IPS-18c (cell line): ENCODE measurements at regions not wholly inside any gene's neighbourhood (a gene's known extent, or its start where the extent isn't known, plus 50 kb on each side); places are given as distances from the start of the nearest gene placed in this dataset.

Experiments
- H3K4me3 ChIP-seq: 2 replicates; pipeline ENCODE4 v1.7.0; 2013; ENCODE audit warnings: low read depth, mild to moderate bottlenecking, low read length, moderate library complexity; ENCODE audit not compliant: insufficient read depth
- H3K9me3 ChIP-seq: one replicate; pipeline ENCODE4 v1.6.1; 2013; ENCODE audit warnings: mild to moderate bottlenecking, low read length, moderate library complexity; ENCODE audit not compliant: control insufficient read depth, insufficient read depth

DNA sequence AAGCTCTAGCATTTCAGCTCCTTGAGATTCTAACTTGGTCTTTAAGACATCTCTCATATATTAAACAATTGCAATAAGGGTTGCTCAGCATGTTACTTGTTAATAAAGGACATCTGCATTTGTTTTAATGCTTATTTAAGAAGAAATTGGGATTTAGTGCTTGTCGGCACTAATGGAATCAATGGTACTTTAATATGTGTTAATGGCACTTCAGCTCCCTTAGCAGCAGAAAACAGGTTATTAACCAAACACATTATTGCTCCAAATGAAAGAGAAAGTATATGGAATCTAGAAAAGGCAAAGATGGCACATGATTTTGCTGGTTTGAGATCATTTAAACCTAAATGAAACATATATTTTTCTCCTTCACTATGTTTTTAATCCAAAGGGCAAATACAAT, 137.3 kb upstream of the GOLIM4 start:
- H3K4me3 ChIP-seq, result no peak overlapping the region

DNA sequence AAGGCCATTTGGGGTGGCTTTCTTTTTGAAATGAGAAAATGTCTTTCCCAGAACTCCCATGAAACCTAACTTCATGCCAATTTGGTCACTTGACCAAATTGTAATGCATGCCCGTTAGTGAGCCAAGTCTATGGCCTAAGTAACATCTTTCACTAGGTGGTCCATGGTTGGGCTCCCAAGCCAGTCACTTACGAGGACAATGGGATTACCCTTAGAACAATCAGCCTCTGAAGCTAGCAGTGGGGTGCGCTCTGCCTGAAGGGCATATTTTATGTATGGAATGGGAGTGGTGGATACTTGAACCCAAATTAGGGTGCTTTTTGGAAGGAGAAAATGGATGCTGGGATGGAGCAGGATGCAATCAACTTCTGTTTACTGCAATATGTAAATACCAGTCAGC, 127.4 kb upstream of the GOLIM4 start:
- Histone ChIP-seq H3K4me3 (no peak overlapping the region), H3K9me3 (no peaks in the 10 kb centered on the region)

More for the DNA sequence above, 137.3 kb upstream of the GOLIM4 start:
- H3K9me3 ChIP-seq, result no peaks in the 10 kb centered on the region

DNA sequence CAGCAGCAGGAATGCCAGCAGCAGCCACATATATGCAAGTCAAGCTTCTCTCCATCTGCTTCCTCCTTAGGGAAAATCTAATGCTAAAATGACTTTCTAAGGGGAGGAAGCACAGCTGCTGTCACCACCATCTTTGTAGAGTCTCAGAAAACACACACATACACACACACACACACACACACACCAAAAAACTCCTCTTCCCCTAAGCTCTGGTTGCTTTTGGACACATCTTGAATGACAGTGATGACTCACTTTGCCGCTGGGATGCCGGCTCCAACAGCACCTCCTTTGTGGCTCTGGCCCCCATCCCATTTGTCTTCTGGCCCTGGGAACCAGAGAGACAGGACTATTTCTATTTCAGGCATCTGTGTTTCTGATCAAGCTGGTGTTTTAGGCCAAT, 124.8 kb upstream of the GOLIM4 start:
- no peak overlapping the region for H3K4me3 ChIP-seq

DNA sequence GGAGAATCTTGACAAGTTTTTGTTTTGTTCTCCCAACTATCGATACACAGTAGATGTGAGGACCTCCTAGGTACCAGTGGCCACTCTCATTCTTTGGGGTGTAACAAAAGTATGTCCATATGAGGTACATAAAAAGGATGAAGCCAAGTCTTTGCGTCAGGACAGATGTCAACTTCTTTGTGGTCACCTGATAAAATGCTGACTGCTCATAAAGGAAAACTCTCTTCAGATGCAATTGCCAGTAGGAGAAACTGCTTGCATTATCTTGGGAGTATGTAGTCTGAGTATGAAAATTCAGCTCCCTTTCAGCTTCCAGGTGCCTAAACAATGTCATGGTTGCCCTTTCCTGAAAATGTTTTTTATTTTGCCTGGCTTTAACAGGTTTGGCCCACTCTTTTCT, 123.8 kb upstream of the GOLIM4 start:
- no peak overlapping the region for H3K4me3 ChIP-seq
- no peaks in the 10 kb centered on the region for H3K9me3 ChIP-seq

More for the DNA sequence above, 124.8 kb upstream of the GOLIM4 start:
- no peaks in the 10 kb centered on the region for H3K9me3 ChIP-seq

DNA sequence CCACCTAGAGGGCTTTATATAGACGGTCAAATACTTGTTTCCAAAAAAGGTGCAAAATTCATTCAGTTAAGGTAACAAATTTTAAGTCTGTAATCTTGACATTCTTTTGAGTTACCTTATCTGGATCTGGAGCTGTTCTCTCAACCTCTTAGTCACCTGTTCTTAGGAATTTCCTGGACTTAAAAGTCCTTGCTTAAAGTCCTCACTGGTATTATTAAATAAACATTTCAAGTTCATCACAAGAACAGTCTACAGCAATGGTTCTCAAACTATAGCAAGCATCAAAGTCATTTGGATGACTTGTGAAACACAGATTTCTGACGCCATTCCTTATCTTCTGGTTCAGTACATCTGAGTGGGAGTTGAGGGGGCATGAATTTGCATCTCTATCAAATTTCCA, 122.9 kb upstream of the GOLIM4 start:
- H3K4me3 ChIP-seq, result no peak overlapping the region
- H3K9me3 ChIP-seq, result no peaks in the 10 kb centered on the region

DNA sequence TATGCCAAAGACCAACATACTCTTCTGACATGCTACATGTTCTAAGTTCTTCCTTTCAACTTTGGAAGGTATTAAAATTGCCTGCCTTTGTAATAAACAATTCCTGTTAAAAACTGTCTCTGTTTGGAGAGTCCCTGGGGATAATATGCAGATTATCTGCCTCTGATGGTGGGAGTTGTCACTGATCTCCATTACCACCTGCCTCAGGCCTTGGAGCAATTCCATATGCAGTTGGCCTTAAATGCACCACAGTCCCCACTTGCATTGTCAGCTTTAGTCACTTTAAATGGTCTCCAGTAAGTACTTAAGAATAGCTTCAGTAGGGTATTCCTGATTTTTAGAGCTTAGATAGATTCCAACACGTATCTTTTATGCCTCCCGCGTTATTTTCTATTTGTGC, 121.1 kb upstream of the GOLIM4 start:
- H3K4me3 ChIP-seq, result no peak overlapping the region

DNA sequence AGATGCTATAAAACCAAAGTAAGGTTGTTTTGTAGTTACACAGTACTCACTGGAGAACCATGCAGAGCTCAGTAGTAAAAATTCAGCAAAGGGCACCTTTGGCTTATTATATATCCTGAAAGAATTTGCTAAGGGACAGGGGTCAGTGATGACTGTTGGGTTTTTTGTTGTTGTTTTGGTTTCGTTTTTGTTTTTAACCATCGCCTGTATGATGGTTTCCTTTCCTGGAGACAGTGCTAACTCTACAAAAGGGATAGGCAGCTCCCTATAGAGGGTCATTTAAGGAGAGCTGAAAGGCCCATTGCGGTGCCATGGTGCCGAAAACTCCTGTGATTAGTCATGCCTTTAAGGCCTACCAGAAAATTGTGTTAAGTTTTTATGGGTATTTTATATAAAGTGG, 118.2 kb upstream of the GOLIM4 start:
- H3K4me3 ChIP-seq, result no peak overlapping the region

More for the DNA sequence above, 121.1 kb upstream of the GOLIM4 start:
- H3K9me3 ChIP-seq, result no peaks in the 10 kb centered on the region

DNA sequence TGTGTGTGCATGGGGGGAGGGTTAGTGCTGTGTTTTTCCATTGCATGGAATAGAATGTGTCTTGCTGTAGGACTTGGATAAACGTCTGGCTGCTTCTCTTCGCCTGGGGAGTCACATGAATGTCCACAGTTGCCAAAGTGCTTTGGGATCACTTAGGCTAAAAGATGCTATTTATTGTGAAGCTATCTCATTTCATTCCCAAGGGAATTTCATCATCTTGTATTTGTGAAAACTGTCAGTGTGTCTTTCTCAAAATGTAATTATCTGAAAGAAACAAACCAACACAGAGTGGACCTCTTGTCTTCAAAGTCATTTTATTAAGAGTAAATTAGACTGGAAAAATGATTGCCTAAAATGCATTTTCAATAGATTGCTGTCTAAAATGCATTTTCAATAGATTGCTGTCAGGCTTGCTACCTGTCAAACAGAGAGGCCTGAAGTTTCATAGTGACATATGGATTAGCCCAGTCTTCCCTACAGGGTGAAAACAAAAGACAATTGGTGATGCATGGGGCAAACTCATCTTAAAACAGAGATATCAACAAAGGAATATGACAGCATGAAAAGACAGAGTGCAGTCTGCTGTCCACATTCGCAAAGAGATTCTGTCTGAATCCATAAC, 117.1 kb upstream of the GOLIM4 start:
- no peaks in the 10 kb centered on the region for H3K9me3 ChIP-seq
- no peak overlapping the region for H3K4me3 ChIP-seq

More for the DNA sequence above, 118.2 kb upstream of the GOLIM4 start:
- no peaks in the 10 kb centered on the region for H3K9me3 ChIP-seq

DNA sequence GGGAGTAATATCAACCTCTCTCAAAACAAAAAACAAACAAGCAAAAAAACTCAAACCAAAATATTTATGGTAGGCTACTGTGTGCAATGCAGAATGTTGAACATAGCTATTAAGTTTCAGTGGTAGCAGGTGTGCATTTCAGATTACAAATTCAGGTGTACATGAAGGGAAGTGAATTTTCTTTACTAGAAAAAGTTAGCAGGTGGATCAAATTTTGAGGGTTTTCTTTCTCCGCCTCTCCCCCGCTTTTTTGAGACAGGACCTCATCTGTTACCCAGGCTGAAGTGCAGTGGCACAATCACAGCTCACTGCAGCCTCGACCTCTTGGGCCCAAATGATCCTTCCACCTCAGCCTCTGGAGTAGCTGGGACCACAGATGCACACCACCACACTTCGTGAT, 109.7 kb upstream of the GOLIM4 start:
- Histone ChIP-seq H3K9me3 (no peaks in the 10 kb centered on the region), H3K4me3 (no peak overlapping the region)

DNA sequence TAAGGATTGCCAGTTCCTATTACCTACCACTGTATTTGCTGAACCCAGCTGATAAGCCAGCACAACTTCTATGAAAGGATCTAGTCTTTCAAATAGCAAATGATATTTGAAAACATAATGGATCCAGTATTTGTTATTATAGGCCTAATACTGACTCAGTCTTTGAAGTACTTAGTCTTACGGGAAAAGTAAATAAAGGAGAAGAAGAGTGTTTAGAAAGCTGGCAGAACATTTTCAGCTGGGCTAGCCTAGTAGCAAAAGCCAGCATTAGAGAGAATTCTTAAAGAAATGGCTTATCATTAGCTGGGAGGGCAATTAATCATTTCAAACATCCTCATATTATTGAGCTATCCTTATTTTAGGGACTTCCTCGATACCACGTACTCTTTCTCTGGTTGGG, 101.4 kb upstream of the GOLIM4 start:
- Histone ChIP-seq H3K9me3 (no peaks in the 10 kb centered on the region), H3K4me3 (no peak overlapping the region)

DNA sequence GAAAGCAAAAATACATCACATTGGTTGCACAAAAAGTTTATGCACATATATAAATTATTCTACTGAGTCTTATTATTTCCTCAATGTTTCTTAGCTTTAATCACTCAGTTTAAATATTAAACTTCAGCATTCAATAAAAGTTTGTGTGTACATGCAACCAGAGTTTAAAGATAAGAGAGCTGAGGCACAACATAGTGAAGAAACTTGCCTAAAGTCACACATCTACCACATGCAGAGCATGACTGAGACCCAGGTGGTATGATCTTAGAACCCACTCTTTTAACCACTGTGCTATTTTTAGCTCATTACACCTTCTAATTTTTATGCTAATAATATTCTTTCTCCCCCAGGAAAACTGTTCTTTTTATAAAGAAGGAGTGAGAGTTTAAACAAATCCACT, 96.1 kb upstream of the GOLIM4 start:
- no peaks in the 10 kb centered on the region for H3K9me3 ChIP-seq

DNA sequence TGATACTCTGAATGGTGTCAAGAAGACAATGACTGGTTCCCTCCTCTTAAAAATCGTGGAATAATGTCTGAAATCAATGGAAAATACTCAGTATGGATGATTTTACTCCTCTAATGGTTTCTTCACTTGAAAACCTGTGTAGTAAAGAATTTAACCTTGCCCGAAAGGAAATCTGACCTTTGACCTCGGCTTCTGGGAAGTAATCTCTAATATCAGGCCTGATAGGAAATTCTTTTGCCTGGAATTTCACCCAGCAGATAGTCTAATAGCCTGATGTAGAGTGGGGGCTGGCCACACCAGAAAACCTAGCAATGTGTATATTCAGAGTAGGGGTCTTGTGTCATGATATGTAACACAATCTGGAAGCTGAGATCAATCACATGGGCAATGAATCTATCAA, 91.5 kb upstream of the GOLIM4 start:
- no peaks in the 10 kb centered on the region for H3K9me3 ChIP-seq
- H3K4me3 ChIP-seq, result no peak overlapping the region

More for the DNA sequence above, 96.1 kb upstream of the GOLIM4 start:
- no peak overlapping the region for H3K4me3 ChIP-seq

DNA sequence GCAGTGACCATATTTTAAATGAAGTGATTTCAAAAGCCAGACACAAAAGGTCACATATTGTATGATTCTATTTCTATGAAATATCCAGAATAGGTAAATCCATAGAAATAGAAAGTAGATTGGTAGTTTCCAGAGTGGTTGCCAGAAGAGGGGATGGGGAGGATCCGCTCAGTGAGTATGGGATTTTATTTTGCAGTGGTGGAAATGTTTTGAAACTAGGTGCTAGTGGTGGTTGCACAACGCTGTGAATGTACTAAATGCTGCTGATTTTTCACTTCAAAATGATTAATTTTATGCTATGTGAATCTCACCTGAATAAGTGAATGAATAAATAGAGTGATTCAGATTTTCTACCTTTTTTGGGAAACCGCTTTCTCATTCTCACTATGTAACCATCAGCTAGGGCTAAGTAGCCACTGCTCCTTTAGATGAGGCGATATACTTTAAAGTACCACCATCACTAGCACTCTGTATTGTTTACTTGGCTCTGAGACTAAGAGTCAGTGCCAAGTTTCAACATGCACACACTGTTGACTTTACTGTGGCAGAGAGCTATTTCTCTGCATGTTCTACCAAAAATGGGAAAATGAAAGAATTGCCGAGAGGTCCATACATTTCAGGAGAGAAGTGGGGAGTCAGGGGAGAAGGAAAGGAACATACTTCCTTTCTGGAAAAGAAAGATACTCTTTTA, 90.7 kb upstream of the GOLIM4 start:
- Histone ChIP-seq H3K4me3 (no peak overlapping the region), H3K9me3 (no peaks in the 10 kb centered on the region)

DNA sequence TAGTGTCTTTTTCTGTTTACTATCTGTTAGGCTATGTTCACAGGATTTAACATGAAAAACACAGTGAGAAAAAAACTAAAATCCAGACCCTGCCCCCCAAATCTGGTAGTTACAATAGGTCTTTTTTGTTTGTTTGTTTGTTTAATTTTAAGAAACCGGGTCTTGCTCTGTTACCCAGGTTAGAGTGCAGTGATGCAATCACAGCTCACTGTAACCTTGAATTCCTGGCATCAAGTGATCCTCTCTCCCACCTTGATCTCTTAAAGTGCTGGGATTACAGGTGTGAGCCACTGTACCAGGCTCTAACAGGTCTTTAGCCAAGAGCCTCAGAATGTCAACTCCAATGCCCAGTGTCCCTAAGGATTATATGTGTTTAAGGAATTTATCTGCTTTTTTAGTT, 88.0 kb upstream of the GOLIM4 start:
- H3K4me3 ChIP-seq, result no peak overlapping the region

DNA sequence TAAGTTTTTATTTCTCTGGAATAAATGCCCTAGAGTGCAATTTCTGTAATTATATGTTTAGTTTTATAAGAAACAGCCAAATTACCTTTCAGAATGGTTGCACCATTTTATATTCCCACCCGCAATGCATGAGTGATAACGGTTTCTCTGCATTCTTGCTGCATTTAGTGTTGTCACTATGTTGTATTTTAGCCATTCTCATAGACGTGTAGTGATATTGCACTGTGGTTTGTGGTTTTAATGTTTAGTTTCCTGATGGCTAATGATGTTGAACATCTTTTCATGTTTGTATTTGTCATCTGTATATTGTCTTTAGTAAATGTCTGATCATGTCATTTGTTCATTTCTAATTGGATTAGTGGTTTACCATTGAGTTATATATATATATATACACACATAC, 73.0 kb upstream of the GOLIM4 start:
- no peak overlapping the region for H3K4me3 ChIP-seq
- H3K9me3 ChIP-seq, result peaks cover 5% of the 10 kb centered on the region

More for the DNA sequence above, 88.0 kb upstream of the GOLIM4 start:
- no peaks in the 10 kb centered on the region for H3K9me3 ChIP-seq

DNA sequence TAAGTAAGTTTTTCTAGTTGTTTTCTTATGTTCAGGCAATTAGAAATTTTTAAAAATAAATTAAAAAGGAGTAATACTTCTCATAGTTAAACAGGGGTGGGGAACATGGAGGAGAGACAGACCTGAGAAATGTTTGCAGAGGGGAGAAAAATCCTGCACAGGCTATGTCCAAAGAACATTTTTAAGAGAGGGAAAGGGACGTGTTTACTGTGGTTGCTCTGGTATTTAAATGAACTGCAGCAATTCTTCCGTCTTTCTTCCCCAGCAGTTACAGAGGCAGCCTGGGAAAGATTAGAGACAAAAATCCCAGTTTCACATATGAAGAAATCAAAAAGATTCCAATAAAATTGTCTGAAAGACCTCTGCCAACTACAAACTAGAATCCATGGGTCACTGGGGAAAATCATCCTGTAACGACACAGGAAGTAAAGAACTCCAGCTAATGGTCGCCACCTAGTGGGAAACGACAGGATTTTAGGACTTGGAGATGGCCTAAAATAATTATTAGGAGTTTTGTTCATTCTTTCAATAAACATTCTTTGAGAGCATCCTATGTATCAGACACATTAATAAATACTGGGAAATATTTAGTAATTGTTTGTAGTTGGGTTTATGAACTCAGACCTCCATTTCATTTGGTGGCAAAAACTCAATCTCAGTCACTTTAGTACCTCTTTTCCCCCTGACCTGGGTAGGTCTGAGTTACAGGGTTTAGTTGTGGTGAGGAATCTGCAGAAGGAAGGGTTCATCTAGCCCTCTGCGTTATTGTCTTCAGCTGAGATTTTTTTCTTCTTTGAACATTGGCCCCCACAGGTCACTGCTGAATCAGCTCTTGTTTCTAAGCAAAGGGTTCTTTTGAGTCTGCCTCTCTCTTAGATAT, 69.9 kb upstream of the GOLIM4 start:
- Histone ChIP-seq H3K9me3 (peaks cover 5% of the 10 kb centered on the region), H3K4me3 (no peak overlapping the region)

DNA sequence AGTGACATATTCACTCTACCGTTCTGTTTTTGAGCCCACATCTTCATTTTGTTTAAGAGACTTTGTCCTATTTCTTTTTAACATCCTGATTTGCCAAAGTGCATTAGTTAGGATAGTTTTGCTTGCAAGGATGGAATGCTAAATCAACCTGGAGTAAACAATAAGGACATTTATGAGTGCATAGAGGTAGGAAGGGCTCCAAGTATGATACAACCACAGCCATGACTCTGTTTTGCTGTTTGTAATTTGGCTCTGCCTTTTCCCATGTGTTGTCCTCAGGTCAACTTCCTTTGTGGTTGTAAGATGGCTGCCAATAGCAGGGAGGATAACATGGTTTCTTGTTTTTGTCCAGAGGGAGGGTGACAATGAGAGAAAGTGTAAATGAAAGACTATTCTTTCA, 66.4 kb upstream of the GOLIM4 start:
- no peak overlapping the region for H3K4me3 ChIP-seq
- peaks cover 2% of the 10 kb centered on the region for H3K9me3 ChIP-seq

DNA sequence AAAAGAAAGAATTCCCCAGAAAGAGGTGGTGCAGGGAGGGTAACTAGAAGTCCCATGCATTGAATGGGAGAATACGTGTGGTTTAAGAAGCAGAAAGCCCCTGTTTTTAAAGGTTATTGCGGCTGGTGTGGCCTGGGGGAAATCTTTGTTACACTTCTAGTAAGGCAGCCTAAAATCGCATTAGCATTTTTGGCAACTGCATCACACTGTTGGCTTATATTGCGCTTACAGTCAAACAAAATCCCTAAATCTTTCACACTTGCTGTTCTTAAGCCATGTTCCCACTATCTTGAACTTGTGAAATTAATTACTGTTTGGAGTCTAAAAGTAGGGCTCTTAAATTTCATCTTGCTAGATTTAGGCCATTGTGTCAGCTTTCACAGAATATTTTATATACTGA, 66.0 kb upstream of the GOLIM4 start:
- Histone ChIP-seq H3K9me3 (peaks cover 2% of the 10 kb centered on the region), H3K4me3 (no peak overlapping the region)
